Right kidney (tissue), 1 donor: ENCODE measurements at regions not wholly inside any gene's neighbourhood (a gene's known extent, or its start where the extent isn't known, plus 50 kb on each side); places are given as distances from the start of the nearest gene placed in this dataset.
"Not testable (repeated sequence)": the region's sequence is repeated elsewhere in the genome, so short reads cannot be mapped to it uniquely, and the experiment has no call there.

ENCODE experiments used
- DNase-seq: peaks from one replicate; pipeline ENCODE4 v3.0.0-alpha.2; 2016

- no peak for DNase-seq
Measured at GRCh38 chr22:48629631-48630432, 1197.8 kb downstream of the BRD1 start.

DNA sequence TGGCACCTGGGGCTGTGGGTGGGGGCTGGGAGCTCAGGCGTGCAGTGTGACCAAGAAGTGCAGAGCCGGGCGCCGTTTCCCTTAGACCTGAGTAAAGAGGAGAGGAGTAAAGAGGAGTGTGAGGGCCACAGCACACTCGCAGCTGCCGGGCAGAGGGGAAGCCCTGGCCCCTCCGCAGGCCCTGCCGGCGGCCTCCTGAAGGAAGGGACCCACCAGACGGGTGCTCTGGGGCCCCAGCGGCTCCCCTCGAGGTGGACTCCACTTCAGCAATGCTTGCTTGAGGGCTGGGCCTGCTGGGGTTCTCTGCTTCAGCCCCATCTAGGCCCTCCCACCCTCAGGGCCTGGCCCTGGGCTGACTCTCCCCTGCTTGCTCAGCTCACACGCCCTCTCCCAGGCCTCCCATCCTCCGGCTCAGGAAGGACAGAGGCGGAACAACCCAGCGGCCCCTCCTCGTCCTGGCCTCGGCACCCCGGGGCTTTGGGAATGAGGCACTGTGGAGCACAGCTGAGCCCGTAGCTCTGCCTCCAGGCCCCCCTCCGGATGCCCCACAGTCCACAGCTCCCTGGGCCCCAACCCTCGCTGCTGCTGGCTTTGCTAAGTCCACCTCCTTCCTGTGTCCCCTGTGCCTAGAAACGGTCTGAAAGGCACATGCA is 1198.7 kb downstream of the BRD1 start:
- no peak for DNase-seq

DNA sequence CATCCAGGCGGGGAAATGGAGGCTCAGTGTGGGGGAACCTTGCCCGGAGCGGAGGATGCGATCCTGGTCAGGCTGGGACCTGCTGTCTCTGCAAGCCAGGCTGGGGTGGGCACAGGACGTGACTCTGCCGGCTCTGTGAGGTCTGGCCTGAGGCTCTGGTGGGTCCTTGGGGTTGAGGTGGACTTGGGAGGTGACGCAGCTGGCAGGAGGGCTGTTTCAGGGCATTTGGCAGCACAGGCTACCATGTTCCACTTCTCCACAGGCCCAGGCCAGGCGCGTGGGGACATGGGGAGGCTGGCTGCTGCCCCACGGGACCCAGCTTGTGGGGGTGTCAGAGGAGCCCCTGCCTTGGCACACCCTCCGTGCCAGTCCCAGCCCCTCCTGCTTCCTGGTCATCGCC is 1199.7 kb downstream of the BRD1 start:
- no peak for DNase-seq

DNA sequence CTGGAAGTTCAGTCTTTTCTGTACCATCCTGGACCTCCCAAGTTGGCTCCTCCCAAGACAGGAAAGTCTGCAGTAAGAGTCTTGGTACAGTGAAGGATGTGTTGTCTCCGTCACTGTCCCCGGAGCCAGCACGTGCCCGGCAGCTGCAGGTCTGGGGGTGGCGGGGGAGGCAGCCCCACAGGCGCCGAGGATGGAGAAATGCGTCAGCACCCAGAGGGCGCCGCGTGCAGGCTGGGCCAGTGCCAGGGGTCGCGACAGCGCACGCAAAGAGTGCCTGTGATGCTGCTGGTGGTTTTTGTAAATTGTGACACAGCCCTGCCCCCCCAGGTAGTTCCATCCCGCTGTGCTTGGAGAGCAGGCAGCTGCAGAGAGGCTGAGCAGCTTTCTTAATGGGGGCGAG is 1200.5 kb downstream of the BRD1 start:
- no peak for DNase-seq

- no peak for DNase-seq
Measured at GRCh38 chr22:48624401-48624800, 1203.3 kb downstream of the BRD1 start.

DNA sequence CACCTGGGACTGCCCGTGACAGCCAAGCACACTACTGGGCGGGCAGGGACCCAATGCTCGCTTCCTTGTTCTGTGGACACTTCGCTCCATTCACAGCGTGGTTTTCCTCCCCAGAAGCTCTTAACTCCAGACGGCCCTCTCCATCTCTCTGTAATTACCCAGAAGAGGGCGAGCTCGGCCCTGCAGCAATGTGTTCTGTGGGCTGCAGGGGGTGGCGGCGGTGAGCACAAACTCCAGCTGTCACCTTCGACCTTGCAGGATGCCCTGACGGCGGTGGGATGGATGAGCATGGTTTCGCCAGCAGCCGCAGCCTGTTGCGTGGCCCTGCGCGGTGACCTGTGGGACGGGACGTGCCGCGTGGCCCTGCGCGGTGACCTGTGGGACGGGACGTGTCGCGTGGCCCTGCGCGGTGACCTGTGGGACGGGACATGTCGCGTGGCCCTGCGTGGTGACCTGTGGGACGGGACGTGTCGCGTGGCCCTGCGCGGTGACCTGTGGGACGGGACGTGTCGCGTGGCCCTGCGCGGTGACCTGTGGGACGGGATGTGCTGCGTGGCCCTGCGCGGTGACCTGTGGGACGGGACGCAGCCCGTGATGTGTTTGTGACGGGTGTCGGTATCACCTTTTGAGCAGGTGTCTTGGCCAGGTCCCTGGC is 1204.7 kb downstream of the BRD1 start:
- no peak for DNase-seq

- DNase-seq = no peak
Measured at GRCh38 chr22:48621085-48621484, 1206.6 kb downstream of the BRD1 start.

DNA sequence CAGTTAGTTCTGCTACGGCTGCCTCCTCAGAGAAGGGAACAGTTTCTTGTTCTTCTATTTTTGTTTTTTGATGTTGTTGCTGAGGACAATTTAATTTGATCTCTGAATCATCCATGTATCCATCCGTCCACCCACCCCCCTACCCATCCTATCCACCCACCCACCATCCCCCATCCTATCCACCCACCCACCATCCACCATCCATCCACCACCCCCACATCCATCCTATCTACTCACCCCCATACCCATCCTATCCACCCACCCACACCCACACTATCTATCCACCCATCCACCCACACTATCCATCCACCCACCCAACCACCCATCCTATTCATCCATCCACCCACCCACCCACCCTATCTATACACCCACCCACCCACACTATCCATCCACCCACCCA is 1207.2 kb downstream of the BRD1 start:
- DNase-seq = not testable (repeated sequence)

DNA sequence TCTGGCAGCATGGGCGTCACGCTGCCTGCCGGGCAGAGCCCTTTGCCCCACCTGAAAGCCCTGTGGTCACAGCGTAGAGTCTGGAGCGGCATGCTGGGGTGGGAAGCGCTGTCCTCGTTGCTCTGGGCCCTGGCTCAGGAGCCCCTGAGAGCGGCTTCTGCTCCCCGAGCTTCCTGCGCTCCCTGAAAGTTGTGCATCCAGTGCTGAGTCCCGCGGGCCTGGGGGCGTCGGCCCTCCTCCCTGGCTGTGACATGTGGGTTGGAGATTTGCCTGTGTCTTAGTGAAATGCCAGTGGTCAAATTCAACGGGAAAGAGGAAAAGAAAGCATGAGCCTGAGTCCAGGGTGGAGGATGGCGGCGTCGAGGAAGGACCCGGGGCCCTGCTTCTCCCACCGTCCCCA is 1208.0 kb downstream of the BRD1 start:
- DNase-seq = no peak

DNA sequence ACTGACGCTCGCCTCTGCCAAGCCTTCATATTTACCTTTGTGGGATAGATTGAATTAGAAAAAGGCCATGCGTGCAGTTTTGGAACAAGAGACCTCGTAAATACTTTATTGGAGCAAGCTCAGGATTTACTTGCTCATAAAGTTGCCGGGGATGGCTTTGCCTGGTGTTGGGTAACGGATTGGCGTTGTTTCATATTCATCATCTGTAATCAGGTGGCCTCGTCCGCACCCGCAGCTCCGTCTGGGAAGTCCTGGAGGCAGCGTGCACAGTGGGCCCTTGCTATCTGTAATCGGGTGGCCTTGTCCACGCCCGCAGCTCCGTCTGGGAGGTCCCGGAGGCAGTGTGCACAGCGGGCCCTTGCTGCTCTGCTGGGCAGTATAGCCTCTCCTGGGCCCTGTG is 1209.3 kb downstream of the BRD1 start:
- no peak for DNase-seq

DNA sequence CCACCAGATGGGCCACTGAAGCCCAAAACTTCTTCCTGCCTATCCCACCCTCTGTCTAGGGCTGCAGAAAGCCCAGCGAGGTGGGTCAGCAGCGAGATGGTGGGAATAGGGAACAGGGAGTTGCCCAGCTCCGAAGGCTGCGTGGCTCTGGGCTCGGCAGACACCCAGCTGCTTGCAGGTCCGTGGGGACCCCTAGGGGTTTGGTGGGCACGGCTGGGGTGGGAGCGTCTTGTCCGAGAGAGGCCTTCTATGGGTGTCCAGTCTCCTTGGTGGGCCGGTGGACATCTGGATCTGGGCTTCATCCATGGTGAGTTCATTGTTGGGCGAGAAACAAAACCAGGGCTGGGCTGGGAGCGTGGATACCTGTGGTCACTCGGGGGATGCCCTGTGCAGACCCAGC is 1211.0 kb downstream of the BRD1 start:
- no peak for DNase-seq

DNA sequence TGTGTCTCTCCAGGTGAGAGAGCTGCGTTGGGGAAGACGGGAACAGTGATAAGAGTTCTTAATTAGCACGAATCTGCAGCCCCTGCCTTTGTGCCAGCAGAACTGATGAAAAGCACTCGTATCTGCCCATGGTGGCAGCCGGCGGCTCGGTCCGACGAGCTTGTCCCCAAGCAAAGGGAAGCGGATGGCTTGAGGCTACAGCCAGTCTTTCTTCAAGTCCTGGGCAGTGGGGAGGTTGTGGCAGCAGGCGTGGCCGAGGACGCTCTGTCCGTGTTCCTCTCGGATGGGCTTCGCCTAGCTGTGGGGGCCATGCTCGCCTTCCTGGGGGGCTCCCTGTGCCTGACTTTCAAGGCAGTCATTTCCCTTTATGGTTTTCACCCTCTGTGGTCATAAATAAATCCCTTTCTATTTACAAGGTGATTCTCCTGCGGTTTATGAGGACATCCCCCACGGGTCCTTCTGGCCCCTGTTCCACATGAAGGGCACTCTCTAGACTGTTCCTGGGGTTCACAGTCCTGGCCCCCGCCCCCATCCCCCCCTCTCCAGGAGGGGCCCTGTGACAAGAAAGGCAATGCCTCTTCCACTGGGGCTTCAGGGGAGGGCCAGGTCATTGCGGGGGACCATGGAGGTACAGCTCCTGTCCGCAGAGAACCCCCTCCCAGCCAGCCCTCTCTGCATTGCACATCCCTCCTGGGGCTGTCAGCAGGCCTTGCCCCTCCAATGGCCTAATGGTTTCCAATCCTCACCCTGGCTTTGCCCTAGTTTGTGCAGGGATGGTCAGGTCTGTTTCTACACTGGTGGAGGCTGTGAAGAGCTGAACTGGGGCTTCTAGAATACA is 1212.3 kb downstream of the BRD1 start:
- no peak for DNase-seq

- DNase-seq = no peak
Measured at GRCh38 chr22:48613566-48614200, 1214.0 kb downstream of the BRD1 start.

DNA sequence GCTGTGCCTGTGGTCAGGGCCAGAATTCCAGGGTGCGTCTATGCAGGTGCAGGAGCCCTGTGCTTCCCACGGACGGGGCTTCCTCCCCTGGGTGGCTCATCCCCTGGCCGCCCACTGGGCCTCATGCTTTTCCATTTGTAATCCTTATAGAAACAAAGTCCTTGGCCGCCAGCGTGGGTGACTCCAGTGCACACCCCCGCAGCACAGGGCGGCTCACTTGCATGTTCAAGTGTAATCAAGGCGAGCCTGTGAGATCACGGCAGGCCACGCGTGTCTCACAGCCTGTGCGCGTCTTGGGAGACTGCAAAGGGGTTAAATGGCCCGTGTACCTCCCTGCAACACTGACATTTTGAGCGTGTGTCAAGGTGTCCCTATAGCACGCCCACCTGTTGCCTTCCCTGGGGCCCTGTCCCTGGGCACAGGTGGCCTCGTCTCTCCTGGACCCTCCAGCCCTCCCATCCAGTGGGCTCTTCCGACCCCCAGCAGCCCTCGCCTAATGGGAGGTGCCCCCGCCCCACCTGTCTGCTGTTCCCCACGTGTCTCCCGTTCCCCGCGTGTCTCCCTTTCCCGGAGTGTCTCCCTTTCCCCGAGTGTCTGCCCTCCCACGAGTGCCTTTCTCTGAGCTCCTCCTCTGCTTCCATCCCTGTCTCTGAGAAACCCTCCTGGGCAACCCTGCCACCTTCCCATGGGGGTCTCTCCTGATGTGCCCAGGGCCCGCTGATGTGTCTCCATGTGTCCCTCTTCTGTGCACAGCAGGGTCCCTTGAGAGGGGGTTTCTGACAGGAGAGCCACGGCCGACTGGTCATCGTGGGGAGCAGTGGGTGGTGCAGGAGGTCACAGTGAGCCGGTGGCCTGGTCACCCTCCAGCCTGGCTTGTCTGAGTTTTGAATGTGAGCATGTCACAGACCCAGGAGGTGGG is 1215.3 kb downstream of the BRD1 start:
- no peak for DNase-seq

- DNase-seq = no peak
Measured at GRCh38 chr22:48609279-48609865, 1218.3 kb downstream of the BRD1 start.

DNA sequence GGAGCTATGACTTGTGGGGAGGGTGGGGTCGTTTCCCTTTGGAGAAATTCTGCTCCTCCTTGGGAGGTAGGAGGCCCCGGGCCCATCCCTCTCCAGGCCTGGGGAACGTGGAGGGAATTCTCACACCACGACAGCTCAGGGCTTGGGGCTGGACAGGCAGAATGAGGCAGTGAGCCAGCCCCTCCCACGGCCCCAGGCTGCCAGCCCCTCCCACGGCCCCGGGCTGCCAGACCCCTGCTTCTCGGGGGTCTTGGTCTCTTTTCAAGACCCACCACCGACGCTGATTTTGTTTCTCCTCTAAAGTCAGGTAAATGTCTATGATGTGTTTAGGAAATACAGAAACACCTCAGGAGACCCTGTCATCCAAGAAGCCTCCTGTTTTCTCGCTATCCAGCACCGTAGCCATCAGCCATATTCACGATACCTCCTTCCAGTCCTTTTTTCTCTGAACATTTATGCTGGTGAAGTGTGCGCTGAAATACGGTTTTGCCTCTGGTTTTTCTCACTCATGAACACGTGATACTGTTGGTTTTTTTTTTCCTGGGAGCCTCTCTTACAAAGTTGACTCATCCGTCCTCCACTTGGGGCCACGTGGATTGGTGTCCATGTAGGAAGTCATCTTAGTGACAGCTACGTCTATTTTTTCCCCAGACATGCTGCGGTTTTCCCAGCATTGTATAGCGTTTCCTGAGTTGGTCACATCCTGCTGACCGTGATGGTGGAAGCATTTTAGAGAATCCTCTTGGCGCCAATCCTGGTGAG is 1219.6 kb downstream of the BRD1 start:
- DNase-seq = no peak

DNA sequence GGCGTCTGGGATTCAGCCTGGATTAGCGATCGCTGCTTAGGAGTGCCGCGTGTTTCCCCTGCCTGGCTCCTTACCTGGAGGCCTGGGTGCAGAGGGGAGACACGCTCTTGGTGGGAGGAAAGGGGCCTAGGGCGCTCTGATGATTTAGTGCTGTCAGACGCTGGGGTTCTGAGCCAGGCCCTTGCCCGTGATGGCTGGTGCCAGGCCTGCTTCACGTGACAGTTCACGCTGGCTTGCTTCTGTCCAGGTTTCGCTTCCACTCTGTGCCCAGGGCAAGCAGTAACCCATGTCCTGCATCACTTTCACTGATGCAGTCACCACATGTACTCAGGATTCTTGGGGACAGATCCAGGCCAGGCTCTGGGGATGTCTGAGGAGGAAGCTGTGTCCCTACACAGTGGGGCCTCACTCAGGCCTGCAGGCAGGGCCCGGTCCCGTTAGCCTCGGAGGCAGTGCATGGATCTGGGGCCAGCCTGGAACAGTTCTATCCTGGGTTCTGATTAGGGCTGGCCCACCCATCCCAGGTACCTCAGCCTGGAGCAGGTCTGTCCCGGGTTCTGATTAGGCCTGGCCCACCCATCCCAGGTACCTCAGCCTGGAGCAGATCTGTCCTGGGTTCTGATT is 1220.9 kb downstream of the BRD1 start:
- DNase-seq = no peak

GRCh38 chr22:48605856-48606481 is 1221.7 kb downstream of the BRD1 start:
- no peak for DNase-seq

DNA sequence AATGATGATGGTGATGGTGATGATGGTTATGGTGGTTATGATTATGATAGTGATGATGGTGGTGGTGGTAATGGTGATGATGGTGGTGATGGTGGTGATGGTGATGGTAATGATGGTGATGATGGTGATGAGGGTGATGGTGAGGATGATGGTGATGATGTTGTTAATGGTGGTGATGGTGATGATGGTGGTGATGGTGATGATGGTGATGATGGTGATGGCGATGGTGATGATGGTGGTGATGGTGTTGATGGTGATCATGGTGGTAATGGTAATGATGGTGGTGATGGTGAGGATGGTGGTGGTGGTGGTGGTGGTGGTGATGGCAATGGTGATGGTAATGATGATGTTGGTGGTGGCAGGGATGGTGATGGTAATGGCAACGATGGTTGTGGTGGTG is 1222.5 kb downstream of the BRD1 start:
- no peak for DNase-seq
